Activated CD4-positive, alpha-beta memory T cell treated with anti-CD3 and anti-CD28 coated beads for 36 hours (primary cell): ENCODE measurements at regions not wholly inside any gene's neighbourhood (a gene's known extent, or its start where the extent isn't known, plus 50 kb on each side); places are given as distances from the start of the nearest gene placed in this dataset.

ENCODE experiments used
- CTCF ChIA-PET: fragments of 350-600 bp; sonication (Branson Sonifier 250); formaldehyde crosslinking; loops from one replicate; lab custom pipeline; 2021; ENCODE audit warnings: antibody characterized with exemption, inconsistent platforms; lab: Charles Lee
- POLR2A ChIA-PET: fragments of 350-600 bp; sonication (Branson Sonifier 250); formaldehyde crosslinking; loops from one replicate; lab custom pipeline; 2021; ENCODE audit warnings: antibody characterized with exemption; lab: Charles Lee
- DNase-seq: peaks from one replicate; pipeline ENCODE4 v3.0.0-alpha.2; 2020
- H3K27ac Mint-ChIP-seq: one replicate; pipeline ENCODE4 v1.8.0; 2021; ENCODE audit warnings: mixed read lengths
- H3K27me3 Mint-ChIP-seq: one replicate; pipeline ENCODE4 v1.8.0; 2021; ENCODE audit warnings: mixed read lengths
- H3K36me3 Mint-ChIP-seq: one replicate; pipeline ENCODE4 v1.8.0; 2021; ENCODE audit warnings: mixed read lengths
- H3K4me1 Mint-ChIP-seq: one replicate; pipeline ENCODE4 v1.8.0; 2021; ENCODE audit warnings: low read depth, mixed read lengths
- H3K4me3 Mint-ChIP-seq: one replicate; pipeline ENCODE4 v1.8.0; 2021; ENCODE audit warnings: mild to moderate bottlenecking, mixed read lengths
- H3K9me3 Mint-ChIP-seq: one replicate; pipeline ENCODE4 v1.8.0; 2021; ENCODE audit warnings: mixed read lengths
- intact Hi-C: fragments of 100-400 bp; cut with micrococcal nuclease; formaldehyde crosslinking; loops from one replicate; pipeline ENCODE4 v1.15.1; 2023

GRCh38 chr13:82597747-82598146, 1284.5 kb downstream of the SLITRK1 start:
- Mint-ChIP-seq H3K4me3 (no peak overlapping the region), H3K36me3 (no peaks in the 10 kb centered on the region), H3K27ac (no peak overlapping the region), H3K9me3 (peaks cover 12% of the 10 kb centered on the region), H3K27me3 (no peaks in the 10 kb centered on the region), H3K4me1 (no peaks in the 10 kb centered on the region)
- DNase-seq = no peak
- ChIA-PET POLR2A (no interaction called here), CTCF (no interaction called here)
- intact Hi-C loops = no loop called here

GRCh38 chr13:82593239-82593638, 1289.0 kb downstream of the SLITRK1 start:
- ChIA-PET CTCF (no interaction called here), POLR2A (no interaction called here)
- DNase-seq = no peak
- no peaks in the 10 kb centered on the region for H3K36me3 Mint-ChIP-seq
- intact Hi-C loops = no loop called here
- no peak overlapping the region for H3K27ac Mint-ChIP-seq
- no peaks in the 10 kb centered on the region for H3K4me1 Mint-ChIP-seq
- H3K4me3 Mint-ChIP-seq = no peak overlapping the region
- no peaks in the 10 kb centered on the region for H3K27me3 Mint-ChIP-seq
- H3K9me3 Mint-ChIP-seq = peaks cover 14% of the 10 kb centered on the region

- POLR2A ChIA-PET = no interaction called here
- Mint-ChIP-seq H3K27ac (no peak overlapping the region), H3K36me3 (no peaks in the 10 kb centered on the region), H3K4me1 (no peaks in the 10 kb centered on the region), H3K9me3 (peaks cover 14% of the 10 kb centered on the region), H3K4me3 (no peak overlapping the region), H3K27me3 (no peaks in the 10 kb centered on the region)
- no peak for DNase-seq
- CTCF ChIA-PET = no interaction called here
- intact Hi-C loops = no loop called here
Observed at GRCh38 chr13:82571653-82572052, 1310.6 kb downstream of the SLITRK1 start.

GRCh38 chr13:82569581-82569980, 1312.7 kb downstream of the SLITRK1 start:
- no peak for DNase-seq
- Mint-ChIP-seq H3K9me3 (peaks cover 6% of the 10 kb centered on the region), H3K36me3 (no peaks in the 10 kb centered on the region), H3K27ac (no peak overlapping the region), H3K4me3 (no peak overlapping the region), H3K27me3 (no peaks in the 10 kb centered on the region), H3K4me1 (no peaks in the 10 kb centered on the region)
- intact Hi-C loops = no loop called here
- POLR2A ChIA-PET = no interaction called here
- CTCF ChIA-PET = no interaction called here

- ChIA-PET CTCF (no interaction called here), POLR2A (no interaction called here)
- H3K27ac Mint-ChIP-seq = no peak overlapping the region
- H3K4me1 Mint-ChIP-seq = no peaks in the 10 kb centered on the region
- H3K27me3 Mint-ChIP-seq = no peaks in the 10 kb centered on the region
- no peak overlapping the region for H3K4me3 Mint-ChIP-seq
- intact Hi-C loops = no loop called here
- H3K36me3 Mint-ChIP-seq = no peaks in the 10 kb centered on the region
- DNase-seq = no peak
- H3K9me3 Mint-ChIP-seq = no peaks in the 10 kb centered on the region
Observed at GRCh38 chr13:82566864-82567263, 1315.4 kb downstream of the SLITRK1 start.

GRCh38 chr13:82565201-82565600, 1317.1 kb downstream of the SLITRK1 start:
- no peak for DNase-seq
- H3K36me3 Mint-ChIP-seq = no peaks in the 10 kb centered on the region
- no peaks in the 10 kb centered on the region for H3K27me3 Mint-ChIP-seq
- no peaks in the 10 kb centered on the region for H3K9me3 Mint-ChIP-seq
- ChIA-PET CTCF (no interaction called here), POLR2A (no interaction called here)
- H3K4me1 Mint-ChIP-seq = no peaks in the 10 kb centered on the region
- intact Hi-C loops = no loop called here
- H3K4me3 Mint-ChIP-seq = no peak overlapping the region
- H3K27ac Mint-ChIP-seq = no peak overlapping the region

GRCh38 chr13:82560889-82561288, 1321.4 kb downstream of the SLITRK1 start:
- intact Hi-C loops = no loop called here
- no peaks in the 10 kb centered on the region for H3K4me1 Mint-ChIP-seq
- DNase-seq = no peak
- no peak overlapping the region for H3K27ac Mint-ChIP-seq
- H3K9me3 Mint-ChIP-seq = no peaks in the 10 kb centered on the region
- no peaks in the 10 kb centered on the region for H3K27me3 Mint-ChIP-seq
- ChIA-PET POLR2A (no interaction called here), CTCF (no interaction called here)
- H3K36me3 Mint-ChIP-seq = no peaks in the 10 kb centered on the region
- no peak overlapping the region for H3K4me3 Mint-ChIP-seq

GRCh38 chr13:82522872-82523271, 1359.4 kb downstream of the SLITRK1 start:
- H3K27ac Mint-ChIP-seq = no peak overlapping the region
- no peak overlapping the region for H3K4me3 Mint-ChIP-seq
- no peaks in the 10 kb centered on the region for H3K36me3 Mint-ChIP-seq
- ChIA-PET CTCF (no interaction called here), POLR2A (no interaction called here)
- H3K4me1 Mint-ChIP-seq = no peaks in the 10 kb centered on the region
- H3K9me3 Mint-ChIP-seq = no peaks in the 10 kb centered on the region
- no peaks in the 10 kb centered on the region for H3K27me3 Mint-ChIP-seq
- no peak for DNase-seq
- intact Hi-C loops = no loop called here

GRCh38 chr13:82506805-82507414, 1375.4 kb downstream of the SLITRK1 start:
- ChIA-PET POLR2A (no interaction called here), CTCF (no interaction called here)
- intact Hi-C loops = no loop called here
- H3K36me3 Mint-ChIP-seq = no peaks in the 10 kb centered on the region
- no peak overlapping the region for H3K4me3 Mint-ChIP-seq
- no peaks in the 10 kb centered on the region for H3K4me1 Mint-ChIP-seq
- peaks cover 8% of the 10 kb centered on the region for H3K9me3 Mint-ChIP-seq
- H3K27me3 Mint-ChIP-seq = no peaks in the 10 kb centered on the region
- no peak for DNase-seq
- no peak overlapping the region for H3K27ac Mint-ChIP-seq

- Mint-ChIP-seq H3K27ac (no peak overlapping the region), H3K36me3 (no peaks in the 10 kb centered on the region), H3K4me1 (no peaks in the 10 kb centered on the region), H3K9me3 (peaks cover 2% of the 10 kb centered on the region), H3K27me3 (no peaks in the 10 kb centered on the region), H3K4me3 (no peak overlapping the region)
- no peak for DNase-seq
- POLR2A ChIA-PET = no interaction called here
- CTCF ChIA-PET = no interaction called here
- intact Hi-C loops = no loop called here
Observed at GRCh38 chr13:82501834-82502233, 1380.4 kb downstream of the SLITRK1 start.

- Mint-ChIP-seq H3K4me1 (no peaks in the 10 kb centered on the region), H3K27me3 (no peaks in the 10 kb centered on the region), H3K27ac (no peak overlapping the region), H3K9me3 (peaks cover 11% of the 10 kb centered on the region), H3K36me3 (no peaks in the 10 kb centered on the region), H3K4me3 (no peak overlapping the region)
- ChIA-PET POLR2A (no interaction called here), CTCF (no interaction called here)
- no peak for DNase-seq
- intact Hi-C loops = no loop called here
Observed at GRCh38 chr13:82480415-82480814, 1401.9 kb downstream of the SLITRK1 start.

GRCh38 chr13:82477436-82477835, 1404.8 kb downstream of the SLITRK1 start:
- Mint-ChIP-seq H3K36me3 (no peaks in the 10 kb centered on the region), H3K4me1 (no peaks in the 10 kb centered on the region), H3K27me3 (no peaks in the 10 kb centered on the region), H3K4me3 (no peak overlapping the region), H3K9me3 (peaks cover 14% of the 10 kb centered on the region), H3K27ac (no peak overlapping the region)
- no peak for DNase-seq
- POLR2A ChIA-PET = no interaction called here
- CTCF ChIA-PET = no interaction called here
- intact Hi-C loops = no loop called here

GRCh38 chr13:82467626-82468025, 1414.6 kb downstream of the SLITRK1 start:
- no peak for DNase-seq
- intact Hi-C loops = no loop called here
- Mint-ChIP-seq H3K9me3 (peaks cover 8% of the 10 kb centered on the region), H3K4me3 (no peak overlapping the region), H3K4me1 (no peaks in the 10 kb centered on the region), H3K36me3 (no peaks in the 10 kb centered on the region), H3K27me3 (no peaks in the 10 kb centered on the region), H3K27ac (no peak overlapping the region)
- POLR2A ChIA-PET = no interaction called here
- CTCF ChIA-PET = no interaction called here
